Heart left ventricle (tissue), 13 donors: ENCODE measurements at regions not wholly inside any gene's neighbourhood (a gene's known extent, or its start where the extent isn't known, plus 50 kb on each side); places are given as distances from the start of the nearest gene placed in this dataset.

Experiments
- POLR2A ChIP-seq, 2 donors: fragments of 450-650 bp; IDR thresholded peaks; one replicate each; pipeline ENCODE4 v1.6.1; 2017; ENCODE audit warnings: antibody characterized with exemption in 2 of 2, mild to moderate bottlenecking in 2 of 2, moderate library complexity in 2 of 2
- TF ChIP-seq, protein P1 (sequence below), 12 donors: fragments of 200-600 bp; sonication (generic) in 4 of 12; IDR thresholded peaks; one replicate each; pipeline versions ENCODE4 v1.5.0 to v1.8.0; 2018 to 2022; ENCODE audit warnings: antibody characterized with exemption in 12 of 12, mild to moderate bottlenecking in 5 of 12
- donor health status: ischemic (EF 13 %, LVEDD 7.1; RV severe dilation, severe dysfunction).
- donor health status: DM: no; HTN: yes; CAD: no.
- donor health status: DM: no; HTN: no; CAD: no.
- donor health status: ischemic (EF 25% LVEDD 6.9; RV normal size, moderate dysfunction).
- donor health status: ischemic (EF 25% LVEDD 5.7; RV mildly dilated, moderate dysfunction).
- donor health status: ischemic (EF 35%, LVEDD 5.7; RV mildly dilated, moderate dysfunction).
- donor health status: nonischemic (EF 11% LVEDD 7.7; RV severe dilation, severe dysfunction).
- donor health status: DM: yes; HTN: yes; CAD: no.
- donor health status: PGD.
- donor health status: ischemic (EF 29% LVEDD 5.4; RV normal size, mild dysfunction).
- donor health status: nonischemic (EF 23%, LVEDD 6.1; RV moderate dilation, normal function).

DNA sequence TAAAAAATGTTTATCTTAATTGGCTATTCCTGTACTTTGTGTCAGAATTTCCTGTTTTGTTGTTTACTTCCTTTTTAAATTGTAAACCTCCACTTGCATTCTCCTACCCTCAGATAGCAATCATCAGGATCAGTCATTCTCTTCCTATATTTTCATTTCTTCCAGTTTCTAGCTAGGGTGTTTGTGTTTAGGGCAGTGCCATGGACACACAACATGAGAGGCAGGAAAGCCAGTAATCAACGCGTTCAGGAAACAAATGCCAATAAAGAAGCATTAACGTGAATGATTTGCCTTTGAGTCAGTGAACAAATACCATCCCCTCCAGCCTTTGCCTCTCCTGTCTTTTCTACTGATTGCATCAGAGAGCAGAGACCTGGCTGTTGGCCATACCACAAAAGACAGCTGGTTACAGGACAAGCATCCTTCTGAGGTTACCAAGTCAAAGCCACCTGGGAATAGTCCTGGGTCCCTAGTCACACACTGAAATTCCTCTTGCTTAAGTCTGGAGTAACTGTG, 56.7 kb upstream of the FHL2 start:
- TF ChIP-seq, protein P1, sequence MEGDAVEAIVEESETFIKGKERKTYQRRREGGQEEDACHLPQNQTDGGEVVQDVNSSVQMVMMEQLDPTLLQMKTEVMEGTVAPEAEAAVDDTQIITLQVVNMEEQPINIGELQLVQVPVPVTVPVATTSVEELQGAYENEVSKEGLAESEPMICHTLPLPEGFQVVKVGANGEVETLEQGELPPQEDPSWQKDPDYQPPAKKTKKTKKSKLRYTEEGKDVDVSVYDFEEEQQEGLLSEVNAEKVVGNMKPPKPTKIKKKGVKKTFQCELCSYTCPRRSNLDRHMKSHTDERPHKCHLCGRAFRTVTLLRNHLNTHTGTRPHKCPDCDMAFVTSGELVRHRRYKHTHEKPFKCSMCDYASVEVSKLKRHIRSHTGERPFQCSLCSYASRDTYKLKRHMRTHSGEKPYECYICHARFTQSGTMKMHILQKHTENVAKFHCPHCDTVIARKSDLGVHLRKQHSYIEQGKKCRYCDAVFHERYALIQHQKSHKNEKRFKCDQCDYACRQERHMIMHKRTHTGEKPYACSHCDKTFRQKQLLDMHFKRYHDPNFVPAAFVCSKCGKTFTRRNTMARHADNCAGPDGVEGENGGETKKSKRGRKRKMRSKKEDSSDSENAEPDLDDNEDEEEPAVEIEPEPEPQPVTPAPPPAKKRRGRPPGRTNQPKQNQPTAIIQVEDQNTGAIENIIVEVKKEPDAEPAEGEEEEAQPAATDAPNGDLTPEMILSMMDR (IDR thresholded peaks at IDR 0.05): no peak
- TF ChIP-seq POLR2A (IDR thresholded peaks at IDR 0.05): no peak
